H9 (cell line): ENCODE measurements at regions not wholly inside any gene's neighbourhood (a gene's known extent, or its start where the extent isn't known, plus 50 kb on each side); places are given as distances from the start of the nearest gene placed in this dataset.
"Not testable (repeated sequence)": the region's sequence is repeated elsewhere in the genome, so short reads cannot be mapped to it uniquely, and the experiment has no call there.

ENCODE experiments used
- DNase-seq: peaks from one replicate; pipeline ENCODE4 v3.0.0-alpha.2; 2017
- H2AFZ ChIP-seq: one replicate; pipeline ENCODE4 v1.6.1; 2013; ENCODE audit warnings: mild to moderate bottlenecking, low read length, control low read depth, moderate library complexity
- H2AK5ac ChIP-seq: 2 replicates; pipeline ENCODE4 v1.6.1; 2013; ENCODE audit warnings: low read length, control low read depth, mixed read lengths; ENCODE audit not compliant: insufficient read length
- H2BK120ac ChIP-seq: one replicate; pipeline ENCODE4 v1.6.1; 2013; ENCODE audit warnings: low read depth, mild to moderate bottlenecking, low read length, control low read depth, inconsistent platforms; ENCODE audit not compliant: poor library complexity, severe bottlenecking
- H2BK12ac ChIP-seq: 2 replicates; pipeline ENCODE4 v1.6.1; 2013; ENCODE audit warnings: low read length, control low read depth, mixed read lengths, low read depth; ENCODE audit not compliant: insufficient read length
- H2BK15ac ChIP-seq: 2 replicates; pipeline ENCODE4 v1.6.1; 2013; ENCODE audit warnings: low read depth, low read length, control low read depth
- H2BK20ac ChIP-seq: one replicate; pipeline ENCODE4 v1.6.1; 2013; ENCODE audit warnings: low read depth, mild to moderate bottlenecking, low read length, control low read depth, inconsistent platforms; ENCODE audit not compliant: poor library complexity, severe bottlenecking
- H2BK5ac ChIP-seq: 2 replicates; pipeline ENCODE4 v1.6.1; 2013; ENCODE audit warnings: low read length, control low read depth, mixed read lengths; ENCODE audit not compliant: insufficient read length
- H3K14ac ChIP-seq: 2 replicates; pipeline ENCODE4 v1.6.1; 2013; ENCODE audit warnings: low read length, control low read depth; ENCODE audit not compliant: insufficient read depth
- H3K18ac ChIP-seq: 2 replicates; pipeline ENCODE4 v1.6.1; 2013; ENCODE audit warnings: low read depth, mild to moderate bottlenecking, mixed read lengths, low read length, control low read depth; ENCODE audit not compliant: insufficient read length
- H3K23ac ChIP-seq: 2 replicates; pipeline ENCODE4 v1.6.1; 2013; ENCODE audit warnings: low read length, control low read depth, mixed read lengths, low read depth; ENCODE audit not compliant: insufficient read length
- H3K23me2 ChIP-seq: 2 replicates; pipeline ENCODE4 v1.6.1; 2013; ENCODE audit warnings: low read depth, mild to moderate bottlenecking, mixed read lengths, low read length, control low read depth; ENCODE audit not compliant: insufficient read length, poor library complexity, severe bottlenecking
- H3K27ac ChIP-seq: 2 replicates; pipeline ENCODE4 v1.5.1; 2013; ENCODE audit warnings: low read length, control low read depth, mixed read lengths, low read depth; ENCODE audit not compliant: insufficient read length
- H3K27me3 ChIP-seq: 2 replicates; pipeline ENCODE4 v1.6.1; 2013; ENCODE audit warnings: low read length, control low read depth, inconsistent platforms; ENCODE audit not compliant: insufficient read depth
- H3K4ac ChIP-seq: 2 replicates; pipeline ENCODE4 v1.6.1; 2013; ENCODE audit warnings: low read depth, mild to moderate bottlenecking, control low read depth, inconsistent platforms, low read length, moderate library complexity
- H3K4me1 ChIP-seq: 2 replicates; pipeline ENCODE4 v1.6.1; 2013; ENCODE audit warnings: low read length, control low read depth, inconsistent platforms; ENCODE audit not compliant: insufficient read depth
- H3K4me2 ChIP-seq: 2 replicates; pipeline ENCODE4 v1.6.1; 2013; ENCODE audit warnings: low read length, control low read depth, mixed read lengths; ENCODE audit not compliant: insufficient read length, insufficient read depth
- H3K56ac ChIP-seq: 2 replicates; pipeline ENCODE4 v1.6.1; 2013; ENCODE audit warnings: low read depth, mild to moderate bottlenecking, mixed read lengths, low read length, control low read depth; ENCODE audit not compliant: insufficient read length
- H3K79me1 ChIP-seq: 2 replicates; pipeline ENCODE4 v1.6.1; 2013; ENCODE audit warnings: low read depth, mild to moderate bottlenecking, moderate library complexity, low read length, control low read depth, inconsistent platforms; ENCODE audit not compliant: insufficient read depth, poor library complexity, severe bottlenecking
- H3K79me2 ChIP-seq: 2 replicates; pipeline ENCODE4 v1.6.1; 2013; ENCODE audit warnings: low read length, control low read depth, inconsistent platforms; ENCODE audit not compliant: insufficient read depth
- H3K9ac ChIP-seq: 2 replicates; pipeline ENCODE4 v1.6.1; 2013; ENCODE audit warnings: low read length, control low read depth, mixed read lengths; ENCODE audit not compliant: insufficient read length; ENCODE audit errors: extremely low read depth
- H3K9me3 ChIP-seq: one replicate; pipeline ENCODE4 v1.6.1; 2013; ENCODE audit warnings: low read depth, low read length, inconsistent platforms; ENCODE audit not compliant: control insufficient read depth
- H3T11ph ChIP-seq: one replicate; pipeline ENCODE4 v1.6.1; 2013; ENCODE audit warnings: mild to moderate bottlenecking, low read length, control low read depth, inconsistent platforms
- H4K20me1 ChIP-seq: one replicate; pipeline ENCODE4 v1.6.1; 2013; ENCODE audit not compliant: control insufficient read depth, insufficient read length, insufficient read depth
- H4K5ac ChIP-seq: 2 replicates; pipeline ENCODE4 v1.6.1; 2013; ENCODE audit warnings: low read depth, mild to moderate bottlenecking, mixed read lengths, low read length, control low read depth; ENCODE audit not compliant: insufficient read length
- H4K8ac ChIP-seq: replicated peaks from 2 replicates; pipeline ENCODE4 v1.6.1; 2013; ENCODE audit warnings: low read length, control low read depth, mixed read lengths, low read depth; ENCODE audit not compliant: insufficient read length
- H4K91ac ChIP-seq: 2 replicates; pipeline ENCODE4 v1.6.1; 2013; ENCODE audit warnings: low read depth, mild to moderate bottlenecking, moderate library complexity, mixed read lengths, low read length, control low read depth; ENCODE audit not compliant: insufficient read length
- H3K27ac Mint-ChIP-seq, 3 experiments: 2 replicates in 2 of 3; 3 replicates in 1 of 3; pipeline ENCODE4 v1.8.0; 2020 to 2021; ENCODE audit warnings: mixed read lengths in 3 of 3, mild to moderate bottlenecking in 1 of 3, moderate library complexity in 1 of 3
- H3K27me3 Mint-ChIP-seq: 2 replicates; pipeline ENCODE4 v1.8.0; 2021; ENCODE audit warnings: low read depth, mild to moderate bottlenecking, moderate library complexity, mixed read lengths
- H3K36me3 Mint-ChIP-seq, 3 experiments: 2 replicates in 2 of 3; 3 replicates in 1 of 3; pipeline ENCODE4 v1.8.0; 2020 to 2021; ENCODE audit warnings: low read depth in 3 of 3, mixed read lengths in 3 of 3; ENCODE audit not compliant: insufficient read depth in 1 of 3
- H3K4me1 Mint-ChIP-seq, 2 experiments: 2 replicates each; pipeline ENCODE4 v1.8.0; 2020; ENCODE audit warnings: mixed read lengths in 2 of 2
- H3K4me3 Mint-ChIP-seq, 2 experiments: 2 replicates in 1 of 2; 3 replicates in 1 of 2; pipeline ENCODE4 v1.8.0; 2020 to 2021; ENCODE audit warnings: mild to moderate bottlenecking in 2 of 2, mixed read lengths in 2 of 2, moderate library complexity in 1 of 2
- H3K9me3 Mint-ChIP-seq, 2 experiments: 2 replicates in 1 of 2; 3 replicates in 1 of 2; pipeline ENCODE4 v1.8.0; 2020; ENCODE audit warnings: mild to moderate bottlenecking in 2 of 2, mixed read lengths in 2 of 2, moderate library complexity in 1 of 2
- WGBS: extraction: QIAGEN DNeasy Blood & Tissue Kit; methylation state at CpG from one replicate; pipeline ENCODE4 v1.1.7; 2013; ENCODE audit warnings: missing lambda C conversion rate, low lambda C conversion rate, mixed read lengths; ENCODE audit not compliant: insufficient read length; ENCODE audit errors: extremely low coverage; 5-methylcytosine and 5-hydroxymethylcytosine counted together
- TF ChIP-seq, protein P1 (sequence below): fragments of 200-600 bp; sonication (generic); conservative IDR thresholded peaks from 3 replicates; pipeline ENCODE4 v1.8.0; 2021; ENCODE audit warnings: antibody characterized with exemption, mild to moderate bottlenecking

DNA sequence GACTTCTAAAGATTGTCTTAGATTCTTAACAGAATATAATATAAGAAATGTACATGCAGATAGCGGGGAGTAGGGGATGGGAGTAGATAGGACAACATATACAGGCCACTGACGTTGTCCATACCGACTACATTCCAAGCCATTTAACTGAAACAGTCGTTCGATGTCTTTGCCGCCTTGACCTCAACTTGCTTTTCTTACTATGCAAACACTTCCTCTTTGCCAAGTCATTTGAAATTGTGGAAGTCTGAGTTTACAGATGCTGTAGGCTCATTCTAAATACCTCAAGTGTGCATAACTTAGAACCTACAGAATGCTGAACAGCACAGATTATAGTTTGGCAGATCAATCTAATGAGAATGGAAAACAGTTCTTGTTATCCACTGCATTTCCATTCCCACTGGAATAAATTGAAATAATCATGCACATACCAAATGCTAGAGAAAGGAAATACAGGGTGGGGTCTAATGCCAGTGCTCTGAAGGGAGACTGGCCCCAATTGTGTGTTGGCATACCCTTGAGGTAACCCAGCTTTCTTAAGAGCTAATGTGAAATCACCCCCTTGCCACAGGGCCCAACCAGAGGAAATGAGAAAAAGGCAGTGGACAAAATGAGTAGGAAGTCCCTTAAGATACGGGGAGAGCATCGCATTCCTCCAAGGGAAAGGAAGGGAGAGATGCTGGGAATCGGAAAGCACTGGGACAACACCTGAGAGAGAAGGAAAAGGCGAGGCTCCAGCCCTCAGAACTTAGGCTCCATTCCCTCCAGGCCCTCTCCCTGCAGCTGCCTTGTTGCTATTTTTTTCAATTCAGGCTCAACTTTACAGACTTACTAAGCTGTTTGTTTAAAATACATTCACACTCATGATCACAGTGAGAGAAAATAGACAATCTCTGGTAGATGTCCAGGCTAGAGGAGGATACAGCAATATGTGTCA lies 380.9 kb upstream of the TMTC1 start:
- H3K4me1 ChIP-seq, result no peaks in the 10 kb centered on the region
- no peak overlapping the region for H3K4ac ChIP-seq
- WGBS, result no CpG with 5 or more reads among the region's 10 CpGs
- Mint-ChIP-seq H3K4me3 (no peak overlapping the region), H3K27ac (peak overlapping the region in 1 of 3 experiments; percentile 71; a peak in 1 of 7 replicates), H3K27me3 (no peaks in the 10 kb centered on the region), H3K4me1 (no peaks in the 10 kb centered on the region), H3K9me3 (peaks cover 6 to 15% of the 10 kb centered on the region in 2 experiments; a peak in 4 of 5 replicates), H3K36me3 (peaks cover 0 to 6% (median 0%) of the 10 kb centered on the region in 3 experiments; a peak in 5 of 7 replicates)
- H2BK5ac ChIP-seq, result no peak overlapping the region
- no peak overlapping the region for H3K18ac ChIP-seq
- no peak overlapping the region for H2BK12ac ChIP-seq
- no peak overlapping the region for H3K27ac ChIP-seq
- no peak overlapping the region for H3T11ph ChIP-seq
- H2AFZ ChIP-seq, result no peak overlapping the region
- no peak overlapping the region for H3K14ac ChIP-seq
- H3K79me2 ChIP-seq, result no peaks in the 10 kb centered on the region
- no peak overlapping the region for H3K23ac ChIP-seq
- no peak overlapping the region for H4K5ac ChIP-seq
- no peaks in the 10 kb centered on the region; the same call in 1 of the 2 replicates for H3K27me3 ChIP-seq
- no peak overlapping the region for H2BK15ac ChIP-seq
- H3K79me1 ChIP-seq, result no peaks in the 10 kb centered on the region
- TF ChIP-seq, protein P1, sequence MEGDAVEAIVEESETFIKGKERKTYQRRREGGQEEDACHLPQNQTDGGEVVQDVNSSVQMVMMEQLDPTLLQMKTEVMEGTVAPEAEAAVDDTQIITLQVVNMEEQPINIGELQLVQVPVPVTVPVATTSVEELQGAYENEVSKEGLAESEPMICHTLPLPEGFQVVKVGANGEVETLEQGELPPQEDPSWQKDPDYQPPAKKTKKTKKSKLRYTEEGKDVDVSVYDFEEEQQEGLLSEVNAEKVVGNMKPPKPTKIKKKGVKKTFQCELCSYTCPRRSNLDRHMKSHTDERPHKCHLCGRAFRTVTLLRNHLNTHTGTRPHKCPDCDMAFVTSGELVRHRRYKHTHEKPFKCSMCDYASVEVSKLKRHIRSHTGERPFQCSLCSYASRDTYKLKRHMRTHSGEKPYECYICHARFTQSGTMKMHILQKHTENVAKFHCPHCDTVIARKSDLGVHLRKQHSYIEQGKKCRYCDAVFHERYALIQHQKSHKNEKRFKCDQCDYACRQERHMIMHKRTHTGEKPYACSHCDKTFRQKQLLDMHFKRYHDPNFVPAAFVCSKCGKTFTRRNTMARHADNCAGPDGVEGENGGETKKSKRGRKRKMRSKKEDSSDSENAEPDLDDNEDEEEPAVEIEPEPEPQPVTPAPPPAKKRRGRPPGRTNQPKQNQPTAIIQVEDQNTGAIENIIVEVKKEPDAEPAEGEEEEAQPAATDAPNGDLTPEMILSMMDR, result no peak
- H3K4me2 ChIP-seq, result no peak overlapping the region
- no peaks in the 10 kb centered on the region for H3K9me3 ChIP-seq
- no peak overlapping the region for H2BK120ac ChIP-seq
- no peak overlapping the region for H4K91ac ChIP-seq
- H2BK20ac ChIP-seq, result no peak overlapping the region
- no peak overlapping the region for H3K9ac ChIP-seq
- DNase-seq, result no peak
- no peak overlapping the region for H2AK5ac ChIP-seq
- no peak overlapping the region for H3K56ac ChIP-seq
- H4K20me1 ChIP-seq, result no peaks in the 10 kb centered on the region
- no peaks in the 10 kb centered on the region for H3K23me2 ChIP-seq
- no peak overlapping the region for H4K8ac ChIP-seq

DNA sequence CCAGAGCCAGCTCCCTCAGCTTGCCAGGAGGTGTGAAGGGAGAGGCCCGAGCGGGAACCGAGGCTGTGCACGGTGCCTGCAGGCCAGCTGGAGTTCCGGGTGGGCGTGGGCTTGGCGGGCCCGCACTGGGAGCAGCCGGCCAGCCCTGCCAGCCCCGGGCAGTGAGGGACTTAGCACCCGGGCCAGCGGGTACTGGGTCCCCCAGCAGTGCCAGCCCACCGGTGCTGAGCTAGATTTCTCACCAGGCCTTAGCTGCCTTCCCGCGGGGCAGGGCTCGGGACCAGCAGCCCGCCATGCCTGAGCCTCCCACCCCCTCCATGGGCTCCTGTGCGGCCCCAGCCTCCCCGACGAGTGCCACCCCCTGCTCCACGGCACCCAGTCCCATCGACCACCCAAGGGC lies 373.1 kb upstream of the TMTC1 start:
- not testable (repeated sequence) for H3K79me1 ChIP-seq, H3K9me3 ChIP-seq, H3K27me3 Mint-ChIP-seq, H3K79me2 ChIP-seq, H3K4ac ChIP-seq, H4K91ac ChIP-seq, H3T11ph ChIP-seq, H3K56ac ChIP-seq, H4K8ac ChIP-seq, H3K4me3 Mint-ChIP-seq, H4K5ac ChIP-seq, H3K27ac Mint-ChIP-seq, H3K4me2 ChIP-seq, H2BK5ac ChIP-seq, H2AK5ac ChIP-seq, H3K23me2 ChIP-seq, H3K14ac ChIP-seq, H4K20me1 ChIP-seq, H3K4me1 ChIP-seq, H3K27ac ChIP-seq, H2AFZ ChIP-seq, H3K4me1 Mint-ChIP-seq, H3K23ac ChIP-seq, H2BK12ac ChIP-seq, H3K9ac ChIP-seq, H2BK15ac ChIP-seq, H2BK120ac ChIP-seq, DNase-seq, H3K18ac ChIP-seq, H3K27me3 ChIP-seq, H2BK20ac ChIP-seq
- WGBS, result no CpG with 5 or more reads among the region's 22 CpGs
- Mint-ChIP-seq H3K9me3 (peaks cover 14 to 21% of the 10 kb centered on the region in 2 experiments), H3K36me3 (peaks cover 4 to 13% (median 5%) of the 10 kb centered on the region in 3 experiments)
